22Rv1 (cell line): ENCODE measurements at regions not wholly inside any gene's neighbourhood (a gene's known extent, or its start where the extent isn't known, plus 50 kb on each side); places are given as distances from the start of the nearest gene placed in this dataset.

Source experiments
- CTCF ChIP-seq: fragments of 450-650 bp; IDR thresholded peaks from 2 replicates; pipeline ENCODE4 v1.5.1; 2017; ENCODE audit warnings: mild to moderate bottlenecking
- ZFX ChIP-seq: fragments of 450-650 bp; IDR thresholded peaks from 2 replicates; pipeline ENCODE4 v1.6.1; 2017; ENCODE audit warnings: antibody characterized with exemption, borderline replicate concordance

GRCh38 chr6:95725344-95725743 is 148.0 kb downstream of the MANEA start:
- TF ChIP-seq CTCF, result no peak
- TF ChIP-seq ZFX, result no peak
